ENCODE measurements at regions not wholly inside any gene's neighbourhood (a gene's known extent, or its start where the extent isn't known, plus 50 kb on each side); places are given as distances from the start of the nearest gene placed in this dataset.

- DNase-seq (no peak), ATAC-seq (ENCODE audit: low FRiP score in 2 of 2) (no peak)
- H3K4me3 ChIP-seq: no peak overlapping the region
- H3K27me3 ChIP-seq: no peaks in the 10 kb centered on the region
- H3K36me3 ChIP-seq: no peaks in the 10 kb centered on the region
- TF ChIP-seq, protein P1, sequence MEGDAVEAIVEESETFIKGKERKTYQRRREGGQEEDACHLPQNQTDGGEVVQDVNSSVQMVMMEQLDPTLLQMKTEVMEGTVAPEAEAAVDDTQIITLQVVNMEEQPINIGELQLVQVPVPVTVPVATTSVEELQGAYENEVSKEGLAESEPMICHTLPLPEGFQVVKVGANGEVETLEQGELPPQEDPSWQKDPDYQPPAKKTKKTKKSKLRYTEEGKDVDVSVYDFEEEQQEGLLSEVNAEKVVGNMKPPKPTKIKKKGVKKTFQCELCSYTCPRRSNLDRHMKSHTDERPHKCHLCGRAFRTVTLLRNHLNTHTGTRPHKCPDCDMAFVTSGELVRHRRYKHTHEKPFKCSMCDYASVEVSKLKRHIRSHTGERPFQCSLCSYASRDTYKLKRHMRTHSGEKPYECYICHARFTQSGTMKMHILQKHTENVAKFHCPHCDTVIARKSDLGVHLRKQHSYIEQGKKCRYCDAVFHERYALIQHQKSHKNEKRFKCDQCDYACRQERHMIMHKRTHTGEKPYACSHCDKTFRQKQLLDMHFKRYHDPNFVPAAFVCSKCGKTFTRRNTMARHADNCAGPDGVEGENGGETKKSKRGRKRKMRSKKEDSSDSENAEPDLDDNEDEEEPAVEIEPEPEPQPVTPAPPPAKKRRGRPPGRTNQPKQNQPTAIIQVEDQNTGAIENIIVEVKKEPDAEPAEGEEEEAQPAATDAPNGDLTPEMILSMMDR (IDR thresholded peaks at IDR 0.05): no peak
- no peak for TF ChIP-seq EP300 (IDR thresholded peaks at IDR 0.05)
- TF ChIP-seq POLR2A (IDR thresholded peaks at IDR 0.05): no peak
- TF ChIP-seq POLR2AphosphoS5 (IDR thresholded peaks at IDR 0.05): no peak
- H3K4me1 ChIP-seq: no peaks in the 10 kb centered on the region
- H3K27ac ChIP-seq: no peak overlapping the region
- H3K9me3 ChIP-seq: no peaks in the 10 kb centered on the region
Observed at GRCh38 chr12:83343767-83344166, 657.1 kb downstream of the TMTC2 start.

DNA sequence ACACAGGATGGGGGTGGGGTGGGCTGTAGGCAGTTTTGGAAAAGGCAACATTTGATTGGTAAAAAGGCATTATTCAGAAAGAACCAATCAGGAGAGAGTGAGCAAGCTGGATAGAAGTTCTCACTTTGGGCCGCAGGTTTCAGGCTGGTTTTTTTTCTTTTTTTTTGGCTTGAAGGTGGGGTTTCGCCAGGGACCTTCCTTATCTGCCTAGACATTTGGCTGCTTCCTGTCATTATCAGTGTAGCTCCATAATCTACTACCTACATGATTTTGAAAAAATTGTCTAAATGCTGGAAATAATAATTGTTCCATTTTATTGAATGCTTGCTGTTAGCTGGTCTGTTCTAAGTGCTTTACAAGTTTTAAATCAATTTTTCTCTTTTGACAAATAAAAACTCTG, 649.0 kb downstream of the TMTC2 start:
- H3K4me1 ChIP-seq: no peaks in the 10 kb centered on the region
- TF ChIP-seq, protein P1 (IDR thresholded peaks at IDR 0.05): no peak
- no peak for TF ChIP-seq POLR2A (IDR thresholded peaks at IDR 0.05)
- TF ChIP-seq POLR2AphosphoS5 (IDR thresholded peaks at IDR 0.05): no peak
- no peak for TF ChIP-seq EP300 (IDR thresholded peaks at IDR 0.05)
- 65 to 87% methylated on average over 2 of the region's 2 CpGs for whole genome bisulfite sequencing, 2 donors
- no peak for DNase-seq
- no peaks in the 10 kb centered on the region for H3K36me3 ChIP-seq
- H3K27me3 ChIP-seq: no peaks in the 10 kb centered on the region
- no peaks in the 10 kb centered on the region for H3K9me3 ChIP-seq
- H3K4me3 ChIP-seq: no peak overlapping the region
- no peak for ATAC-seq (ENCODE audit: low FRiP score in 2 of 2)
- no peak overlapping the region for H3K27ac ChIP-seq

GRCh38 chr12:83326666-83327065, 640.0 kb downstream of the TMTC2 start:
- ATAC-seq (ENCODE audit: low FRiP score in 2 of 2): no peak
- Histone ChIP-seq H3K36me3 (no peaks in the 10 kb centered on the region), H3K27ac (no peak overlapping the region), H3K27me3 (no peaks in the 10 kb centered on the region), H3K9me3 (no peaks in the 10 kb centered on the region), H3K4me3 (no peak overlapping the region), H3K4me1 (no peaks in the 10 kb centered on the region)
- TF ChIP-seq POLR2A (IDR thresholded peaks at IDR 0.05): no peak
- TF ChIP-seq, protein P1 (IDR thresholded peaks at IDR 0.05): no peak
- no peak for TF ChIP-seq POLR2AphosphoS5 (IDR thresholded peaks at IDR 0.05)
- TF ChIP-seq EP300 (IDR thresholded peaks at IDR 0.05): no peak
- DNase-seq: no peak

DNA sequence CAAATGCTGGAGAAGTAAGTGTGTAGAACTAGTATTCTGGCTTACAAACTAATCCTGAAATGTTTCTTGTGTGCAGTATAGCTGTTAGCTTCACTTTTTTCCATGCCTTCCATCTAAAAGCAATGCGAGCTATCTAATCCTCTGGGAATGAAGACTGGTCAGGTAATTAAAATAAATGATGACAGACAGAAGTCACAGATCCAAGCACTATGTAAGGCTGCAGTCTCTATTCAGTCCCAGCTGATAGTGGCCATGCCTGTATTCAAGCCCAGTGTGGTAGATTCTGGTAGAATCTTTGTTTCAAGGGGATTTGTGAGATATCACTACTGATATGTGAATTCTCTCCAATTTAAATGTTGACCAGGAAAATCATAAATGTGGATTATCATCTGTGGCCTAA, 637.2 kb downstream of the TMTC2 start:
- Histone ChIP-seq H3K4me3 (no peak overlapping the region), H3K27ac (no peak overlapping the region), H3K36me3 (no peaks in the 10 kb centered on the region), H3K9me3 (no peaks in the 10 kb centered on the region), H3K4me1 (no peaks in the 10 kb centered on the region), H3K27me3 (no peaks in the 10 kb centered on the region)
- TF ChIP-seq POLR2AphosphoS5 (IDR thresholded peaks at IDR 0.05) (no peak), EP300 (IDR thresholded peaks at IDR 0.05) (no peak), POLR2A (IDR thresholded peaks at IDR 0.05) (no peak)
- TF ChIP-seq, protein P1 (IDR thresholded peaks at IDR 0.05): no peak
- ATAC-seq (ENCODE audit: low FRiP score in 2 of 2) (no peak), DNase-seq (no peak)
- WGBS, 2 donors: 28 to 67% methylated on average over 1 of the region's 1 CpG

DNA sequence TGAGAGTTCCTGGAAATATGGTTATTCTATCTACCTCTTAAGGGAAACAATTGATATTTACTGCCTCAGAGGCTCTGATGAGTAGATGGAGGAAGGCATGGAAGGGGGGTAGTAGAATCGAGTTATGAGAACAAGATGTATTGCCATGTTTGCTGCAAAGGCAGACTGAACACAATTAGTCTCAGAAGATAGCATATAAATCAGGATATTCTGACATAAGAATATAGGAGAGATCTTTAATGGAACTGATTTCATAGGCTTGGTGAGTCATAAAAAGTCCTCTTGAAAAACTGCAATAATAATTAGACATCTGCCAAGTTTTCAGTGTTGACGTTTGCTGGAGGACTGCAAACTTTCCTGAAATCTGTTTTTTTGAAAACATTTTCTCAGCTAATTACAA, 636.1 kb downstream of the TMTC2 start:
- H3K36me3 ChIP-seq: no peaks in the 10 kb centered on the region
- no peak overlapping the region for H3K27ac ChIP-seq
- no peaks in the 10 kb centered on the region for H3K4me1 ChIP-seq
- WGBS, 2 donors: 65 to 73% methylated on average over 2 of the region's 2 CpGs
- DNase-seq: no peak
- TF ChIP-seq EP300 (IDR thresholded peaks at IDR 0.05) (no peak), POLR2A (IDR thresholded peaks at IDR 0.05) (no peak), POLR2AphosphoS5 (IDR thresholded peaks at IDR 0.05) (no peak)
- TF ChIP-seq, protein P1 (IDR thresholded peaks at IDR 0.05): no peak
- no peaks in the 10 kb centered on the region for H3K9me3 ChIP-seq
- H3K4me3 ChIP-seq: no peak overlapping the region
- no peaks in the 10 kb centered on the region for H3K27me3 ChIP-seq
- no peak for ATAC-seq (ENCODE audit: low FRiP score in 2 of 2)

Data from upper lobe of left lung (tissue), 6 donors.